22Rv1 (cell line): ENCODE measurements at regions not wholly inside any gene's neighbourhood (a gene's known extent, or its start where the extent isn't known, plus 50 kb on each side); places are given as distances from the start of the nearest gene placed in this dataset.

Experiments used
- H3K27ac ChIP-seq: fragments of 450-650 bp; 2 replicates; pipeline ENCODE4 v1.5.1; 2017
- CTCF ChIP-seq: fragments of 450-650 bp; IDR thresholded peaks from 2 replicates; pipeline ENCODE4 v1.5.1; 2017; ENCODE audit warnings: mild to moderate bottlenecking
- ZFX ChIP-seq: fragments of 450-650 bp; IDR thresholded peaks from 2 replicates; pipeline ENCODE4 v1.6.1; 2017; ENCODE audit warnings: antibody characterized with exemption, borderline replicate concordance

- TF ChIP-seq ZFX (no peak), CTCF (no peak)
Measured at GRCh38 chr2:163341426-163341825, 394.4 kb downstream of the FIGN start.

GRCh38 chr2:163338270-163338669 is 397.5 kb downstream of the FIGN start:
- H3K27ac ChIP-seq, result no peak overlapping the region
- TF ChIP-seq CTCF (no peak), ZFX (no peak)

More at GRCh38 chr2:163341426-163341825, 394.4 kb downstream of the FIGN start:
- no peak overlapping the region for H3K27ac ChIP-seq

GRCh38 chr2:163324677-163325076 is 411.1 kb downstream of the FIGN start:
- TF ChIP-seq CTCF, result no peak
- TF ChIP-seq ZFX, result no peak
- peak overlapping the region; percentile 47 for H3K27ac ChIP-seq

- H3K27ac ChIP-seq, result no peak overlapping the region
- TF ChIP-seq ZFX, result no peak
- no peak for TF ChIP-seq CTCF
Measured at GRCh38 chr2:163319006-163319405, 416.8 kb downstream of the FIGN start.

GRCh38 chr2:163314712-163315111 is 421.1 kb downstream of the FIGN start:
- TF ChIP-seq CTCF (no peak), ZFX (no peak)
- H3K27ac ChIP-seq, result no peak overlapping the region

GRCh38 chr2:163312713-163313112 is 423.1 kb downstream of the FIGN start:
- TF ChIP-seq CTCF, result no peak
- no peak for TF ChIP-seq ZFX
- no peak overlapping the region for H3K27ac ChIP-seq

- no peak overlapping the region for H3K27ac ChIP-seq
- TF ChIP-seq ZFX (no peak), CTCF (no peak)
Measured at GRCh38 chr2:163306647-163307046, 429.2 kb downstream of the FIGN start.
